ENCODE measurements at regions not wholly inside any gene's neighbourhood (a gene's known extent, or its start where the extent isn't known, plus 50 kb on each side); places are given as distances from the start of the nearest gene placed in this dataset.

DNA sequence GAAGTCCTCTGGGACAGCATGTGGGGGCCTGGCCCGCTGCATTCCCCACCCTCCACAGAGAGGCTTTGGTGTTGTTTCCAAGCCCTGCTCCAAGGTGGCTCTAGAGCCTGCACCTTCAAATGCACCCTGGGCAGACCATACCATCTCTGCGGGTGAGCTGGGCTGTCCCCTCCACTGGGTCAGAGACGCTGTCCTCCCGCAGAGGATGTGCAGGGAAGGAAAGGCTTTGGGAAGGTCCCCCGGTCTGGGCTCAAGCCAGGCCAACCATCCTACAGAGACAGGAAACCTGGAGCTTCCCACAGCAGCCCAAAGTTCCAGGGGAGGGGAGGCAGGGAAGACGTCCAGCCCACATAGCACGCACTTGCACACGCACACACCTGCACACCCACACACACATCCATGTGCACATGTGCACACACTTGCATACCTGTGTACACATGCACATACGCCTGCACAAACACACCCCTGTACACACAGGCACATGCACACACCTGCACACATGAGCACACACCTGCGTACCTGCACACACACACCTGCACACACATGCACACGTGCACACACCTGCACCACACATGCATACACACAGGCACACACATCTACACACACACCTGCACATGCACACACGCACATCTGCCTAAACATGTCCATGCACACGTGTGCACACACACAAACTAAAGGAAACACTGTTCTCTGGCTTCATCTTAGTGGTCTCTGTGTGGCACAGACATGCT lies 155.4 kb downstream of the ERMARD start:
- DNase-seq: no peak
- no peaks in the 10 kb centered on the region for H3K4me1 ChIP-seq (ENCODE audit: insufficient read depth, low read length)
- no peak overlapping the region for H3K27ac ChIP-seq (ENCODE audit: low read length)
- no peak overlapping the region for H2AFZ ChIP-seq (ENCODE audit: low read depth, low read length)
- H3K79me2 ChIP-seq (ENCODE audit: insufficient read depth, low read length): no peaks in the 10 kb centered on the region
- H4K20me1 ChIP-seq (ENCODE audit: insufficient read depth, low read length): no peaks in the 10 kb centered on the region
- no peaks in the 10 kb centered on the region for H3K27me3 ChIP-seq (ENCODE audit: insufficient read depth, low read length, poor library complexity)
- H3K36me3 ChIP-seq (ENCODE audit: insufficient read depth, low read length): no peaks in the 10 kb centered on the region
- no peak for ATAC-seq (ENCODE audit: insufficient read depth, low read depth)
- TF ChIP-seq, protein P1, sequence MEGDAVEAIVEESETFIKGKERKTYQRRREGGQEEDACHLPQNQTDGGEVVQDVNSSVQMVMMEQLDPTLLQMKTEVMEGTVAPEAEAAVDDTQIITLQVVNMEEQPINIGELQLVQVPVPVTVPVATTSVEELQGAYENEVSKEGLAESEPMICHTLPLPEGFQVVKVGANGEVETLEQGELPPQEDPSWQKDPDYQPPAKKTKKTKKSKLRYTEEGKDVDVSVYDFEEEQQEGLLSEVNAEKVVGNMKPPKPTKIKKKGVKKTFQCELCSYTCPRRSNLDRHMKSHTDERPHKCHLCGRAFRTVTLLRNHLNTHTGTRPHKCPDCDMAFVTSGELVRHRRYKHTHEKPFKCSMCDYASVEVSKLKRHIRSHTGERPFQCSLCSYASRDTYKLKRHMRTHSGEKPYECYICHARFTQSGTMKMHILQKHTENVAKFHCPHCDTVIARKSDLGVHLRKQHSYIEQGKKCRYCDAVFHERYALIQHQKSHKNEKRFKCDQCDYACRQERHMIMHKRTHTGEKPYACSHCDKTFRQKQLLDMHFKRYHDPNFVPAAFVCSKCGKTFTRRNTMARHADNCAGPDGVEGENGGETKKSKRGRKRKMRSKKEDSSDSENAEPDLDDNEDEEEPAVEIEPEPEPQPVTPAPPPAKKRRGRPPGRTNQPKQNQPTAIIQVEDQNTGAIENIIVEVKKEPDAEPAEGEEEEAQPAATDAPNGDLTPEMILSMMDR (IDR thresholded peaks at IDR 0.05; ENCODE audit: borderline replicate concordance, extremely low read depth, low read length, poor library complexity, severe bottlenecking): no peak
- no peak overlapping the region for H3K9ac ChIP-seq (ENCODE audit: low read depth, low read length)
- H3K4me2 ChIP-seq (ENCODE audit: insufficient read depth, low read length): no peak overlapping the region
- no peaks in the 10 kb centered on the region for H3K9me3 ChIP-seq (ENCODE audit: insufficient read depth, low read length, severe bottlenecking)
- no peak overlapping the region for H3K4me3 ChIP-seq (ENCODE audit: low read depth in 1 of 2, low read length in 2 of 2)

DNA sequence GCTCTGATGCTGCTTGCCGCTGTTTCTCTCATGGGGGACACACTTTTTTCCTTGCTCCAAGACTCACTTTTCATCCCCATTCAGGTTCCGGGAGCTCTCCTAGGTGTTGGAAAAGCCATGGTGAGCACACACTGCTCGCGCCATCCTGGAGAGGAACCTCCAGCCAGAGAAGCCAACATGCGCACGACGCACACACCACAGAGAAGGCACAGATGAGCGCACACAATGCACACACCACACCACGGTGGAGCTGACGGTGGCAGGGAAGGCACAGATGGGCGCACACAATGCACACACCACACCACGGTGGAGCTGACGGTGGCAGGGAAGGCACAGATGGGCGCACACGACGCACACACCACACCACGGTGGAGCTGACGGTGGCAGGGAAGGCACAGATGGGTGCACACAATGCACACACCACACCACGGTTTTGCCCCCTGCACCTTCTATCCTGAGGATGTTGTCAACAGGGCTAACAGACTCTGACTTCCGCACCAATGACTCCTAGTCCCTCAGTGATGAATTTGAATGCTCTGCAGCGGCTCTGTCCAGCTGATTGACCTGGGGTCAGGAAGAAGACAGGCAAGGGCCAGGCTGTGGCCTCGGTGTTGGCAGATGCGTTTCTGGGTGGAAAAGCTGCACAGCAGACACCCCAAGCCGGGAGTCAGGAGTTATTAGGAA lies 154.7 kb downstream of the ERMARD start:
- no peaks in the 10 kb centered on the region for H3K79me2 ChIP-seq (ENCODE audit: insufficient read depth, low read length)
- DNase-seq (no peak), ATAC-seq (ENCODE audit: insufficient read depth, low read depth) (no peak)
- no peak overlapping the region for H3K4me3 ChIP-seq (ENCODE audit: low read depth in 1 of 2, low read length in 2 of 2)
- no peaks in the 10 kb centered on the region for H3K36me3 ChIP-seq (ENCODE audit: insufficient read depth, low read length)
- no peak overlapping the region for H3K27ac ChIP-seq (ENCODE audit: low read length)
- no peak overlapping the region for H2AFZ ChIP-seq (ENCODE audit: low read depth, low read length)
- no peak overlapping the region for H3K4me2 ChIP-seq (ENCODE audit: insufficient read depth, low read length)
- H3K9me3 ChIP-seq (ENCODE audit: insufficient read depth, low read length, severe bottlenecking): peaks cover under 1% of the 10 kb centered on the region
- no peaks in the 10 kb centered on the region for H4K20me1 ChIP-seq (ENCODE audit: insufficient read depth, low read length)
- H3K27me3 ChIP-seq (ENCODE audit: insufficient read depth, low read length, poor library complexity): no peaks in the 10 kb centered on the region
- H3K4me1 ChIP-seq (ENCODE audit: insufficient read depth, low read length): no peaks in the 10 kb centered on the region
- TF ChIP-seq, protein P1 (IDR thresholded peaks at IDR 0.05; ENCODE audit: borderline replicate concordance, extremely low read depth, low read length, poor library complexity, severe bottlenecking): no peak
- no peak for TF ChIP-seq EZH2 (IDR thresholded peaks at IDR 0.05; ENCODE audit: borderline replicate concordance, low read depth, low read length, severe bottlenecking)
- H3K9ac ChIP-seq (ENCODE audit: low read depth, low read length): no peak overlapping the region

DNA sequence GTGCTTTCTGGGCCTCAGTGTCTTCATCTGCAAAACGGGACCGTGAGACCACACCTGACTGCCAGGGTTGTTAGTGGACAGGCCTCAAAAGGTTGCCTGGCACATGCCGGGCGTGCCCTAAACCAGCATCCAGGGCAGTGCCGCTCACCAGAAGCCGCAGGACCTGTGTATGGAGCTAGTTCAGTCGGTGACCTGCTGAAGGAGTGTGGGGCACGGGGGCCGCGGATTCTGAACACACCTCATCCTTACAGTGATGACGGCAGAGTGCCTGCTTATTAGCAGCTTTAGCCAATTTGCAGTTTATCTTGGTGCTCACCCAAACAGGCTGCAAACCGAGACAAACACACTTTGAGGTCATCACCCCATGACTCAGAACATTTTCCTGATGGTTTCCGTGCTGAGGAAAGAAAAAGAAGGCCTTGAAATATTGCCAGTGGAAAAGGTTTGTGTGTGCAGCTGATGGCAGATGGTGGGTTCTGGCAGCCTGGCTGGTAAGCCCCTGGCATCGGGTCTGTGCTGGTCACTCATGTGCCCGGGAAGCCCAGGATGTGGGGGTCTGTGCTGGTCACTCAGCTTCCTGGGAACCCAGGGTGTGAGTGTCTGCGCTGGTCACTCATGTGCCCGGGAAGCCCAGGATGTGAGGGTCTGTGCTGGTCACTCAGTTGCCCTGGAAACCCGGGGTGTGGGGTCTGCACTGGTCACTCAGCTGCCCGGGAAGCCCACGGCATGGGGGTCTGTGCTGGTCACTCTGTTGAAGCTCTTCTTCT lies 153.8 kb downstream of the ERMARD start:
- no peaks in the 10 kb centered on the region for H3K36me3 ChIP-seq (ENCODE audit: insufficient read depth, low read length)
- no peak for TF ChIP-seq EZH2 (IDR thresholded peaks at IDR 0.05; ENCODE audit: borderline replicate concordance, low read depth, low read length, severe bottlenecking)
- TF ChIP-seq, protein P1 (IDR thresholded peaks at IDR 0.05; ENCODE audit: borderline replicate concordance, extremely low read depth, low read length, poor library complexity, severe bottlenecking): no peak
- H3K27ac ChIP-seq (ENCODE audit: low read length): no peak overlapping the region
- no peaks in the 10 kb centered on the region for H3K27me3 ChIP-seq (ENCODE audit: insufficient read depth, low read length, poor library complexity)
- H3K9me3 ChIP-seq (ENCODE audit: insufficient read depth, low read length, severe bottlenecking): peaks cover 3% of the 10 kb centered on the region
- H3K4me1 ChIP-seq (ENCODE audit: insufficient read depth, low read length): no peaks in the 10 kb centered on the region
- H3K4me3 ChIP-seq (ENCODE audit: low read depth in 1 of 2, low read length in 2 of 2): no peak overlapping the region
- ATAC-seq (ENCODE audit: insufficient read depth, low read depth) (no peak), DNase-seq (no peak)
- H3K9ac ChIP-seq (ENCODE audit: low read depth, low read length): no peak overlapping the region
- no peaks in the 10 kb centered on the region for H3K79me2 ChIP-seq (ENCODE audit: insufficient read depth, low read length)
- H2AFZ ChIP-seq (ENCODE audit: low read depth, low read length): no peak overlapping the region
- no peak overlapping the region for H3K4me2 ChIP-seq (ENCODE audit: insufficient read depth, low read length)
- H4K20me1 ChIP-seq (ENCODE audit: insufficient read depth, low read length): no peaks in the 10 kb centered on the region

Data from DND-41 (cell line).